NK-92 treated with Interleukin-12 subunit alpha and Interleukin-12 subunit beta, amount 100 ng/mL, for 24 hours (cell line): ENCODE measurements at regions not wholly inside any gene's neighbourhood (a gene's known extent, or its start where the extent isn't known, plus 50 kb on each side); places are given as distances from the start of the nearest gene placed in this dataset.
"Not testable (repeated sequence)": the region's sequence is repeated elsewhere in the genome, so short reads cannot be mapped to it uniquely, and the experiment has no call there.

Experiments
- DNase-seq: peaks from one replicate; lab custom pipeline; 2025; lab: John Stamatoyannopoulos, UW

- DNase-seq: no peak
These were observed 56.4 kb upstream of the RBMS1 start for GRCh38 chr2:160550048-160550447.

- DNase-seq: no peak
These were observed 57.7 kb upstream of the RBMS1 start for GRCh38 chr2:160551259-160551658.

- DNase-seq: no peak
These were observed 61.9 kb upstream of the RBMS1 start for GRCh38 chr2:160555420-160556071.

- no peak for DNase-seq
These were observed 64.3 kb upstream of the RBMS1 start for GRCh38 chr2:160557903-160558302.

- no peak for DNase-seq
These were observed 64.9 kb upstream of the RBMS1 start for GRCh38 chr2:160558531-160558930.

GRCh38 chr2:160561551-160562295 lies 68.1 kb upstream of the RBMS1 start:
- no peak for DNase-seq

GRCh38 chr2:160562730-160563129 lies 69.1 kb upstream of the RBMS1 start:
- DNase-seq: no peak

- DNase-seq: no peak
These were observed 71.0 kb upstream of the RBMS1 start for GRCh38 chr2:160564591-160564990.

GRCh38 chr2:160565099-160565845 lies 71.7 kb upstream of the RBMS1 start:
- DNase-seq: no peak

- DNase-seq: no peak
These were observed 73.1 kb upstream of the RBMS1 start for GRCh38 chr2:160566717-160567116.

GRCh38 chr2:160568856-160569255 lies 75.2 kb upstream of the RBMS1 start:
- DNase-seq: no peak

- DNase-seq: no peak
These were observed 76.8 kb upstream of the RBMS1 start for GRCh38 chr2:160570376-160570775.

GRCh38 chr2:160574468-160575140 lies 81.0 kb upstream of the RBMS1 start:
- no peak for DNase-seq

- no peak for DNase-seq
These were observed 81.8 kb upstream of the RBMS1 start for GRCh38 chr2:160575368-160575767.

GRCh38 chr2:160576054-160576499 lies 82.5 kb upstream of the RBMS1 start:
- DNase-seq: no peak

- not testable (repeated sequence) for DNase-seq
These were observed 83.5 kb upstream of the RBMS1 start for GRCh38 chr2:160577081-160577480.

GRCh38 chr2:160581035-160581434 lies 87.4 kb upstream of the RBMS1 start:
- no peak for DNase-seq

GRCh38 chr2:160581448-160581847 lies 87.8 kb upstream of the RBMS1 start:
- DNase-seq: no peak

GRCh38 chr2:160582081-160582480 lies 88.5 kb upstream of the RBMS1 start:
- no peak for DNase-seq

GRCh38 chr2:160582490-160583145 lies 89.0 kb upstream of the RBMS1 start:
- no peak for DNase-seq

GRCh38 chr2:160583146-160583535 lies 89.5 kb upstream of the RBMS1 start:
- DNase-seq: no peak
